Naive thymus-derived CD4-positive, alpha-beta T cell (primary cell): ENCODE measurements at regions not wholly inside any gene's neighbourhood (a gene's known extent, or its start where the extent isn't known, plus 50 kb on each side); places are given as distances from the start of the nearest gene placed in this dataset.

Source experiments
- ATAC-seq: fragments of 150-1000 bp; cut with Tn5 transposase; 2 replicates; pipeline ENCODE4 v1.10.0; 2021; ENCODE audit warnings: mild to moderate bottlenecking, moderate library complexity
- CTCF ChIA-PET: fragments of 350-600 bp; sonication (Branson Sonifier 250); formaldehyde crosslinking; loops from one replicate; lab custom pipeline; 2021; ENCODE audit warnings: antibody characterized with exemption; lab: Charles Lee
- POLR2A ChIA-PET: fragments of 350-600 bp; sonication (Branson Sonifier 250); formaldehyde crosslinking; loops from one replicate; lab custom pipeline; 2021; ENCODE audit warnings: antibody characterized with exemption, inconsistent platforms; lab: Charles Lee
- DNase-seq, 9 donors: peaks; one replicate each; pipeline versions ENCODE4 v3.0.0 to v3.0.0-alpha.2; 2020 to 2022; ENCODE audit warnings: mixed read lengths in 1 of 9
- H3K27ac ChIP-seq: one replicate; pipeline ENCODE4 v1.7.0; 2013; ENCODE audit warnings: mild to moderate bottlenecking, low read depth, low read length, moderate library complexity
- H3K27me3 ChIP-seq, 2 donors: one replicate each; pipeline ENCODE4 v1.7.0; 2013; ENCODE audit warnings: low read length in 2 of 2, mild to moderate bottlenecking in 2 of 2, moderate library complexity in 2 of 2; ENCODE audit not compliant: control insufficient read depth in 2 of 2, insufficient read depth in 2 of 2
- H3K36me3 ChIP-seq, 3 experiments: 1 replicate in 2 of 3; 2 replicates in 1 of 3; pipeline ENCODE4 v1.7.0; 2013; ENCODE audit warnings: low read length in 3 of 3, mild to moderate bottlenecking in 3 of 3, moderate library complexity in 1 of 3; ENCODE audit not compliant: insufficient read depth in 3 of 3, control insufficient read depth in 2 of 3
- H3K4me1 ChIP-seq, 2 donors: one replicate each; pipeline ENCODE4 v1.7.0; 2013; ENCODE audit warnings: low read length in 2 of 2, mild to moderate bottlenecking in 2 of 2, moderate library complexity in 1 of 2; ENCODE audit not compliant: control insufficient read depth in 2 of 2, insufficient read depth in 2 of 2
- H3K4me3 ChIP-seq: 2 replicates; pipeline ENCODE4 v1.7.0; 2013; ENCODE audit warnings: mild to moderate bottlenecking, low read length
- H3K9me3 ChIP-seq, 3 experiments: 1 replicate in 2 of 3; 2 replicates in 1 of 3; pipeline ENCODE4 v1.7.0; 2013; ENCODE audit warnings: low read length in 3 of 3; ENCODE audit not compliant: control insufficient read depth in 2 of 3
- H3K27ac Mint-ChIP-seq, 9 donors: one replicate each; pipeline ENCODE4 v1.8.0; 2020 to 2022; ENCODE audit warnings: mixed read lengths in 9 of 9, mild to moderate bottlenecking in 8 of 9, moderate library complexity in 5 of 9, inconsistent platforms in 2 of 9
- H3K27me3 Mint-ChIP-seq, 5 donors: one replicate each; pipeline ENCODE4 v1.8.0; 2021 to 2022; ENCODE audit warnings: mixed read lengths in 5 of 5, mild to moderate bottlenecking in 1 of 5
- H3K36me3 Mint-ChIP-seq, 5 donors: one replicate each; pipeline ENCODE4 v1.8.0; 2020 to 2022; ENCODE audit warnings: mixed read lengths in 5 of 5, mild to moderate bottlenecking in 3 of 5, inconsistent platforms in 1 of 5
- H3K4me1 Mint-ChIP-seq, 7 donors: one replicate each; pipeline ENCODE4 v1.8.0; 2020 to 2022; ENCODE audit warnings: mixed read lengths in 7 of 7, mild to moderate bottlenecking in 3 of 7, inconsistent platforms in 1 of 7
- H3K4me3 Mint-ChIP-seq, 10 donors: one replicate each; pipeline ENCODE4 v1.8.0; 2020 to 2022; ENCODE audit warnings: mild to moderate bottlenecking in 10 of 10, mixed read lengths in 10 of 10, moderate library complexity in 6 of 10, inconsistent platforms in 2 of 10
- H3K9me3 Mint-ChIP-seq, 11 donors: one replicate each; pipeline ENCODE4 v1.8.0; 2020 to 2022; ENCODE audit warnings: mixed read lengths in 11 of 11, mild to moderate bottlenecking in 4 of 11, inconsistent platforms in 1 of 11, moderate library complexity in 1 of 11
- intact Hi-C, 2 donors: fragments of 100-400 bp; cut with micrococcal nuclease; formaldehyde crosslinking; loops; one replicate each; pipeline ENCODE4 v1.15.1; 2023

DNA sequence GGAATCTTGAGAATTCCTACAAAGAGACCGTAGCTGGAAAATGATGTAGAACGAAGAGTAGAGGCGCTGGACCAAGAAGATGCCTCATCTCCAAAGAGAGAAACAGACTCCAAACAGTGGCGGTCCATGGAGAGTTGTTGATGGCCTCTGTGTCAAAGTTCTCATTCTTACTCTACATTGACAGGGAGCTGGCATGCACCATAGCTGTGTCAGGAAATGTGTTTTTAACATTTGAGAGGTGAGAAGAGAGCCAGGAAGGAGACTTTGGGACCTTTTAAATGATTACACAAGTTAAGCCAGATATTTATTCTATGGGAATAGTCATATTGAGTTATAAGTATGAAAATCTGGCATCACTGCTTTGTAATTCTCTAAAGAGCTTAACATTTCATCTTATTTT is 61.5 kb upstream of the FERD3L start:
- CTCF ChIA-PET, result interaction anchor here (0.6 kb wide), 1 partner anchor 45 kb away, joined by 4 read pairs; no protein-coding TSS in a partner anchor
- Mint-ChIP-seq H3K9me3 (peaks cover 0 to 10% (median 0%) of the 10 kb centered on the region in 11 donors), H3K27ac (no peak overlapping the region), H3K4me1 (no peaks in the 10 kb centered on the region), H3K4me3 (no peak overlapping the region), H3K36me3 (no peaks in the 10 kb centered on the region), H3K27me3 (no peaks in the 10 kb centered on the region)
- intact Hi-C loops, result no loop called here
- POLR2A ChIA-PET, result no interaction called here
- no peak overlapping the region for H3K27ac ChIP-seq
- DNase-seq, result no peak
- H3K27me3 ChIP-seq, result no peaks in the 10 kb centered on the region
- H3K9me3 ChIP-seq, result no peaks in the 10 kb centered on the region
- H3K4me3 ChIP-seq, result no peak overlapping the region
- ATAC-seq, result no peak
- no peaks in the 10 kb centered on the region for H3K4me1 ChIP-seq
- H3K36me3 ChIP-seq, result no peaks in the 10 kb centered on the region

- H3K9me3 Mint-ChIP-seq, result peaks cover 0 to 10% (median 2%) of the 10 kb centered on the region in 11 donors
- H3K36me3 Mint-ChIP-seq, result no peaks in the 10 kb centered on the region
Observed at GRCh38 chr7:19203686-19204085, 58.5 kb upstream of the FERD3L start.

DNA sequence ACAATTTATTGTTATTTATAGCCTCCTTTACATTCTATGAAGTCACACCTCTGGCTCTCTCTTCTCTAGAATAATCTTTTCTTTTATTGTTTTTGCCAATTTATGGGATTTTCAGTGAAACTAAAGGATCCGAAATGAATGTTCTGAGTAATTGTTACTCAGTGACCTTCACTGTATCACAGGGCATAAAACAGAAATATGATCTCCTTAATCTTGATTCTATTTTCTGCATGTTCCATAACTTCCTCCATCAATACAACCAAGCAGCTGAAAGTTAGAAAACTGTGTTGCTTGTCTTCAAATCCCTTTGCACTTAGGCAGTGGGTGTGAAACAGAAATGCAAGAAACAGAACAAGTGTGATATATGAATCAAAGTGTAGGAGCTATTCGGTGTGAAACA is 57.4 kb upstream of the FERD3L start:
- H3K27me3 ChIP-seq, result no peaks in the 10 kb centered on the region
- DNase-seq (no peak), ATAC-seq (no peak)
- no peak overlapping the region for H3K27ac ChIP-seq
- H3K9me3 Mint-ChIP-seq, result peaks cover 0 to 9% (median 2%) of the 10 kb centered on the region in 11 donors
- no peaks in the 10 kb centered on the region for H3K36me3 ChIP-seq
- no peaks in the 10 kb centered on the region for H3K4me1 ChIP-seq
- no peak overlapping the region for H3K27ac Mint-ChIP-seq
- H3K36me3 Mint-ChIP-seq, result no peaks in the 10 kb centered on the region
- no peaks in the 10 kb centered on the region for H3K9me3 ChIP-seq
- no peak overlapping the region for H3K4me3 ChIP-seq
- H3K4me1 Mint-ChIP-seq, result no peaks in the 10 kb centered on the region
- CTCF ChIA-PET, result no interaction called here
- intact Hi-C loops, result no loop called here
- no peak overlapping the region for H3K4me3 Mint-ChIP-seq
- no peaks in the 10 kb centered on the region for H3K27me3 Mint-ChIP-seq
- POLR2A ChIA-PET, result no interaction called here

More at GRCh38 chr7:19203686-19204085, 58.5 kb upstream of the FERD3L start:
- ChIA-PET CTCF (no interaction called here), POLR2A (no interaction called here)
- Mint-ChIP-seq H3K4me1 (no peaks in the 10 kb centered on the region), H3K27me3 (no peaks in the 10 kb centered on the region), H3K4me3 (no peak overlapping the region), H3K27ac (no peak overlapping the region)
- intact Hi-C loops, result no loop called here
- Histone ChIP-seq H3K36me3 (no peaks in the 10 kb centered on the region), H3K27me3 (no peaks in the 10 kb centered on the region), H3K4me1 (no peaks in the 10 kb centered on the region), H3K9me3 (no peaks in the 10 kb centered on the region), H3K27ac (no peak overlapping the region), H3K4me3 (no peak overlapping the region)
- no peak for DNase-seq
- no peak for ATAC-seq
